Fibroblast of peridontal ligament (primary cell): ENCODE measurements at regions not wholly inside any gene's neighbourhood (a gene's known extent, or its start where the extent isn't known, plus 50 kb on each side); places are given as distances from the start of the nearest gene placed in this dataset.

ENCODE experiments used
- DNase-seq: peaks from one replicate; pipeline ENCODE4 v3.0.0-alpha.2; 2010; ENCODE audit errors: extremely low read depth

GRCh38 chr11:131299598-131300438, 70.6 kb upstream of the NTM start:
- DNase-seq, result no peak

GRCh38 chr11:131300439-131300717, 70.0 kb upstream of the NTM start:
- DNase-seq, result no peak

- DNase-seq, result no peak
Measured at GRCh38 chr11:131301306-131301705, 69.1 kb upstream of the NTM start.

GRCh38 chr11:131302836-131303235, 67.6 kb upstream of the NTM start:
- DNase-seq, result peak; percentile 66

- DNase-seq, result no peak
Measured at GRCh38 chr11:131303611-131304119, 66.8 kb upstream of the NTM start.

GRCh38 chr11:131305005-131305404, 65.4 kb upstream of the NTM start:
- DNase-seq, result no peak

- DNase-seq, result no peak
Measured at GRCh38 chr11:131307506-131307905, 62.9 kb upstream of the NTM start.

GRCh38 chr11:131309776-131310175, 60.6 kb upstream of the NTM start:
- DNase-seq, result no peak

GRCh38 chr11:131311776-131312514, 58.5 kb upstream of the NTM start:
- no peak for DNase-seq
